ENCODE measurements at regions not wholly inside any gene's neighbourhood (a gene's known extent, or its start where the extent isn't known, plus 50 kb on each side); places are given as distances from the start of the nearest gene placed in this dataset.
"Not testable (repeated sequence)": the region's sequence is repeated elsewhere in the genome, so short reads cannot be mapped to it uniquely, and the experiment has no call there.

DNA sequence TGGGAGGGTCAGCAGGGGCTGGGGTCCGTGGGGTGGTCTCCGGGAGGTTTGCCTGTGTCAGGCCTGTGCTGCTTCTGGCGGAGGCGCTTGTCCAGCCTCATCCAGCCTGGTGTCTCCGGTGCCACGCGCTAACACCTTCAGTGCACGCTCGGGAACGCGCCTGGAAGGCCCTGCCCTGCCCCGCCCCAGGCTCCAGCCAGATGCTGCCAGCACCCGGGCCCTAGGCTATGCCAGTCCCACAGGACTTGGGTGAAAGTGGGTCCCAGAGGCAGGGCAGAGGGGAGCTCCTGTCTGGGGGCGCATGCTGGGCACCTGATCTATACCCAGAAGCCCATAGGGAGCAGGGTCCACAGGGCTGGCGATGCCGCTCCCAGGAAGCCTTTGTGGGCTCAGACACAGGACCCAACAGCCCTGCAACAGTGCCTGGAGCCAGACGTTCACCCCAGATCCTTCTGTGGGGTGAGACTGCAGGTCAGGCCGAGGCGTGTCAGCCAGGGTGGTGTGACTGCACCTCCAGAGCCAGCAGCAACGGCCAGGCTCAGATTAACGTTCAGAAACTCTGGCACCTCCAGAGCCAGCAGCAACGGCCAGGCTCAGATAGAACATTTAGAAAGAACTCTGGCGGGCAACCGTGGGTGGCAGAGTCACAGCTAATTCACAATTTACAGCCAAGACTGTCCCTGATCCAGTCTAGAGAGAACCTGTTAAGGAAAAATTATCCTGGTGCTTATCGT, 5423.2 kb upstream of the TPTE start:
- H3K4me3 ChIP-seq (ENCODE audit: low read depth, low read length); DNase-seq (ENCODE audit: low read depth): not testable (repeated sequence)

GRCh38 chr21:5100604-5101174, 5420.7 kb upstream of the TPTE start:
- H3K4me3 ChIP-seq (ENCODE audit: low read depth, low read length); DNase-seq (ENCODE audit: low read depth): not testable (repeated sequence)

DNA sequence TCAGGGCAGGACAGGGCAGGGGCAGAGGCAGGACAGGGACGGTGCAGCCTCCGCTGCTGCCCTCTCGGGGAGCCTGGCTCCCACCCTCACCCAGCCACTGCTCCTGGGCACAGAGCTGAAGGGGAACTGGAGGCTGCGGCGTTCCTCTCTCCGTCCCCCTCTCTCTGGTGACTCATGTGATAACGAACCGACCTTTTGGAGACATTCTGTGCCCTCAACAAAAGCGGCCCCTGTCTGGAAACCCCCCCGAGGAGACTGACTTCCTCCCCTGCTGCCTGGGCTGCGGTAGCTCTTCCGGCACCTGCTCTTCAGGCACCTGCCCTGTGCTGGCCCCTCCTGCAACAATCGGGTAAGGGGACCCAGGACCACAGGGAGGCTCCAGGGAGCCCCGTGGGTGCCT, 5419.6 kb upstream of the TPTE start:
- H3K4me3 ChIP-seq (ENCODE audit: low read depth, low read length); DNase-seq (ENCODE audit: low read depth): not testable (repeated sequence)

GRCh38 chr21:5103880-5104561, 5417.4 kb upstream of the TPTE start:
- H3K4me3 ChIP-seq (ENCODE audit: low read depth, low read length); DNase-seq (ENCODE audit: low read depth): not testable (repeated sequence)

GRCh38 chr21:5104562-5104928, 5416.8 kb upstream of the TPTE start:
- not testable (repeated sequence) for H3K4me3 ChIP-seq (ENCODE audit: low read depth, low read length); DNase-seq (ENCODE audit: low read depth)

DNA sequence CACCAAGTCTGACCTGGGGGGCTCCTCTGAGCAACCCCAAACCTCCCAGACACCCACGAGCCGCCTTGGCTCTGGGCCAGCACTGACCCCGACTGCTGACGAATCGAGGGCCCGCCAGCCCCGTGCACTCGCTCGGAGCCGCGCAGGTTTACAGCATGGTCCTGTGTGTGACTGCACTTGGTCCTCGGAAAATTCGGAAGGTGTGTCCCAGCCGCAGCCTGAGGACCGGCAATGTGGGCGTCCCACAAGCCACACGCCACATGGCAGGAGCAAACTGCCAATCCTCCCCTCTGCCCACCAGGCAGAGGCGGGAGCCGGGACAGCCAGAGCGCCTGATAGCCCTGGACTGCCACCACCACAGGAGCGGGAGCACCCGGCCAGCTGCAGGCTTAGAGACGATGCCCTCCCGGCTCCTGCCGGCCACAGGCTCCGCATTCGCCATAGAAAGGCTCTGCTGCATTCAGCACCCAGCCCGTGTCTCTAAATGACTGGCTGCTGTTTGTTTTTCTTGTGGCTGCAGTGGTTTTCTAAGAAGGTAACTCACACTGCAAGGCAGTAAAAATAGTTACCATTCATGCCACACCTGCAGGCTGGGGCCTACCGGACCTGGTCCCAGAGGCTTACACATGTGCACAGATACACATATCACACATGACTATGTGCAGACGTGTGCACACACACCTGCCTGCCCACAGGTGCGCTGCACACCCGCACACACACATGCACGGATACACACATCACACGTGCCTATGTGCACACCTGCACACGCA, 5415.3 kb upstream of the TPTE start:
- H3K4me3 ChIP-seq (ENCODE audit: low read depth, low read length); DNase-seq (ENCODE audit: low read depth): not testable (repeated sequence)

DNA sequence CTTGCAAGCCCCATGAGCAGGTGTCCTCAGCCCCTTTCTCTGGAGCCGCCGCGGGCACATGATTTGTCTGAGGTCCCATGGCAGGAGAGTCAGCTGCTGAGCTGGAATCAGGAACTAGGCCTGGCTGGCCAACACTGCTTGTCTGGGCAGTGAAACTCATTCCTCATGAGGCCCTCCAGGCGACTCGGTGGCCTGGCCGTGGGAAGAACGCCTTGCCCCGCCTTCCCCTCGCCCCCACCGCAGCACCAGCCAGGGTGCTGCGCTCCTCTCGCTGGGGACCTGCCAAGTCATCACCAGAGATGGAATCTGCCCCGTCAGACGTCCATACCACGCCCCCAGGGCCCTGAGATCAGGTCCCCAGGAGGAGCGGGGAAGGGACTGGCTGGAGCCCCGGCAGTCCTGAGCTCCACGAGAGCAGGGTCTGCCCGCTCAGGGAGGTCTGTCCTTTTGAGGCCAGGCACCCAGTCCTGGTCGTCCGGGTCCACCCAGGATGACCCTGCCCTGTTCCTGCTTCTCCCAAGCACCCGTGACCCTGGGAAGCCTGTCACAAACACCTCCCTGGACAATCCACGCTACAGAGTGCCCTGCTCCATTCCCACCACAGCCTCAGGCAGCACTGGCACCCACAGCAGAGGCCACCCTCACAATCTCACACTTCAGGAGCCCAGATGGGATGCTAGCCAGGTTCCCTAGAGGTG, 5414.5 kb upstream of the TPTE start:
- not testable (repeated sequence) for DNase-seq (ENCODE audit: low read depth); H3K4me3 ChIP-seq (ENCODE audit: low read depth, low read length)

GRCh38 chr21:5107637-5108036, 5413.7 kb upstream of the TPTE start:
- DNase-seq (ENCODE audit: low read depth); H3K4me3 ChIP-seq (ENCODE audit: low read depth, low read length): not testable (repeated sequence)

- DNase-seq (ENCODE audit: low read depth); H3K4me3 ChIP-seq (ENCODE audit: low read depth, low read length): not testable (repeated sequence)
Measured at GRCh38 chr21:5108048-5108775, 5413.2 kb upstream of the TPTE start.

- not testable (repeated sequence) for DNase-seq (ENCODE audit: low read depth); H3K4me3 ChIP-seq (ENCODE audit: low read depth, low read length)
Measured at GRCh38 chr21:5111197-5111596, 5410.2 kb upstream of the TPTE start.

- DNase-seq (ENCODE audit: low read depth); H3K4me3 ChIP-seq (ENCODE audit: low read depth, low read length): not testable (repeated sequence)
Measured at GRCh38 chr21:5113092-5113491, 5408.3 kb upstream of the TPTE start.

GRCh38 chr21:5114468-5114867, 5406.9 kb upstream of the TPTE start:
- H3K4me3 ChIP-seq (ENCODE audit: low read depth, low read length); DNase-seq (ENCODE audit: low read depth): not testable (repeated sequence)

- not testable (repeated sequence) for DNase-seq (ENCODE audit: low read depth); H3K4me3 ChIP-seq (ENCODE audit: low read depth, low read length)
Measured at GRCh38 chr21:5114893-5115645, 5406.3 kb upstream of the TPTE start.

DNA sequence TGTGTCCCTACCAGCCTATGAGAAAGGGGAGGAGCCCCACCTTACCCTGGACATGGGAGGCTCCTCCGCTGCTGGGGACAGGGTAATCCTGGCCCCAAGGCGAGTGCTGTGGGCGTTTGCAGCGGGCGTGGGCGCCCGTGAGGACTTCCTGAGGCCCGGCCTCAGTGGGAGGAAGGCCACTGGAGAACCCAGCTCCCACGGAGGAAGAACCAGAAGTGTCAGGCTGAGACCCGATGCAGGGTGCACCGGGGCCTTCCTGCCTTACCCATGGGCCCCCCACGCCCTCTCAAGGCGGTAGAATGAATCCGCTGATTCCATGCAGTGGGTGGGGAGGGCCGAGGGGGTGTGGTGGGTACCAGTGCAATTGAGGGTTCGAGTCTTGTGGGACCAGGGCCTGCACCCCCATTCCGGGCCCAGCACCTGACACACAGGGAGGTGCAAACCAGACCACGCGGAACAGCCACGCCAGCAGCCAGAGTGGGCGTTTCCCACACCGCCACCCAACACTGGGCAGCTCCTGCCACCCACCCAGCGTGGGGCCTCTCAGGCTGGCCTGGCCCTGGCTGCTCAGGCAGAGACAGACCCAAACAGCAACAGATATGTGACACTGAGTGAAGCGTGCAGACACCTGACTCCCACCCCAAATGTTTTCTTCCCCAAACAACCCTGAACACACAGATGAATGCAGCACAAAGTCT, 5405.6 kb upstream of the TPTE start:
- DNase-seq (ENCODE audit: low read depth); H3K4me3 ChIP-seq (ENCODE audit: low read depth, low read length): not testable (repeated sequence)

DNA sequence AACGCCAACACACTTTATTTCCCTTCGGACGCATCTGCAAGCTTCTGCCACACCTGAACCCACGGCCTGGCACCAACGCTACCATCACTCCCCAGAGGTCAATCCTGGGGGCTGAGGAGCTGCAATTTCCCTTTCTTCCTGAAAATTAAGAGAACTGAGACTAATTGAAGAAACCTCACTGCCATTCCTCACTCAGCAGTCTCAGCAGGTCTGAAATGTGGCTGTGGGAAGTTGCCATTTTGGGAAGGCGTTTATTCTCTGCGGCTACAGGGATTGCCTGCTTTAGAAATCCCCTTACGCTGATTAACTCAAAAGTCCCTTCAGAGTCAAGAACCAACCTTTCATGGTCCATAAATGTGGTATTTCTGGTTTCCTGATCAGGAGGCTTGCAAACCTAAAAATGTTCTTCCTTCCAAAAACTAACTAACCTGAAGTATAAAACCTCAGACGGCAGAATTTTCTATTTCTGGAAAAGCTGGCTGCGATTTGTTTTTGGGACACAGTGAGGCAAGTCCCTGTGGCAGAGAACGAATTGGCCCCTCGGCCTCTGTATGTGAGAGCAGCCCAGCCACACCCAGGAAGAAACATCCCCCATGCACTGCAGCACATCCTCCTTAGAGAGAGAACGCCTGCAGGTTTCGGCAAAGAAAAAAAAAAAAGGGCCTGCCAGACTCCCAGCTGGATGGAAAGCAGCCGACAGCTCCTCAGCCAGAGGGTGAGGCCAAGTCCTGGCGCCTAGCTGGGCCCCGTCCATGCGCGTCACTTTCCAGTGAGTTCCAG, 5404.8 kb upstream of the TPTE start:
- DNase-seq (ENCODE audit: low read depth) = not testable (repeated sequence)

GRCh38 chr21:5117135-5117534, 5404.2 kb upstream of the TPTE start:
- not testable (repeated sequence) for H3K4me3 ChIP-seq (ENCODE audit: low read depth, low read length); DNase-seq (ENCODE audit: low read depth)

More for the DNA sequence above, 5404.8 kb upstream of the TPTE start:
- H3K4me3 ChIP-seq (ENCODE audit: low read depth, low read length) = not testable (repeated sequence)

Measured in skeletal muscle cell (primary cell).